ENCODE measurements at regions not wholly inside any gene's neighbourhood (a gene's known extent, or its start where the extent isn't known, plus 50 kb on each side); places are given as distances from the start of the nearest gene placed in this dataset.

GRCh38 chr22:47690166-47690565 lies 927.7 kb downstream of the TBC1D22A start:
- H3K14ac ChIP-seq (ENCODE audit: low read length): no peak overlapping the region
- H2BK12ac ChIP-seq (ENCODE audit: low read length): no peak overlapping the region
- H3K18ac ChIP-seq (ENCODE audit: low read length): no peak overlapping the region
- H3K4me3 ChIP-seq (ENCODE audit: low read length in 2 of 2): no peak overlapping the region
- no peaks in the 10 kb centered on the region for H3K36me3 ChIP-seq (replicated peaks in 1 of 2; ENCODE audit: control insufficient read depth in 2 of 2, insufficient read depth in 2 of 2, low read length in 2 of 2)
- H3K27me3 ChIP-seq (ENCODE audit: control insufficient read depth in 3 of 3, insufficient read depth in 3 of 3, low read depth in 1 of 3, low read length in 3 of 3): peaks cover 0 to 3% (median 0%) of the 10 kb centered on the region in 3 experiments
- H2BK5ac ChIP-seq (ENCODE audit: low read length): no peak overlapping the region
- no peak overlapping the region for H3K9ac ChIP-seq (ENCODE audit: low read depth, low read length, poor library complexity)
- H3K4me1 ChIP-seq (ENCODE audit: control insufficient read depth in 2 of 2, insufficient read depth in 1 of 2, low read depth in 1 of 2, low read length in 2 of 2): no peaks in the 10 kb centered on the region
- DNase-seq (ENCODE audit: low spot score): no peak
- no peak overlapping the region for H3K27ac ChIP-seq (replicated peaks; ENCODE audit: low read length)
- H3K79me1 ChIP-seq (ENCODE audit: low read depth, low read length): no peaks in the 10 kb centered on the region
- H2AK5ac ChIP-seq (ENCODE audit: low read depth, low read length): no peak overlapping the region
- no peak overlapping the region for H3K4ac ChIP-seq (ENCODE audit: low read length)
- peaks cover 0 to 2% of the 10 kb centered on the region in 2 donors for H3K9me3 ChIP-seq (replicated peaks in 1 of 2; ENCODE audit: control insufficient read depth in 2 of 2, insufficient read depth in 1 of 2, low read depth in 1 of 2, low read length in 2 of 2)
- H3K23ac ChIP-seq (ENCODE audit: low read depth, low read length, poor library complexity): no peak overlapping the region
- H3K4me2 ChIP-seq (ENCODE audit: insufficient read depth, low read length, poor library complexity, severe bottlenecking): no peak overlapping the region
- H2AFZ ChIP-seq (ENCODE audit: low read length): no peak overlapping the region
- no peak overlapping the region for H4K8ac ChIP-seq (ENCODE audit: low read depth, low read length)
- H2BK15ac ChIP-seq (ENCODE audit: low read length): no peak overlapping the region
- no peak overlapping the region for H2BK120ac ChIP-seq (ENCODE audit: low read depth, low read length)
- WGBS, 2 donors (ENCODE audit: extremely low coverage in 2 of 2, insufficient read length in 2 of 2, insufficient replicate concordance in 1 of 2): no CpG with 5 or more reads among the region's 2 CpGs
- no peak overlapping the region for H4K91ac ChIP-seq (ENCODE audit: low read depth, low read length, poor library complexity)

DNA sequence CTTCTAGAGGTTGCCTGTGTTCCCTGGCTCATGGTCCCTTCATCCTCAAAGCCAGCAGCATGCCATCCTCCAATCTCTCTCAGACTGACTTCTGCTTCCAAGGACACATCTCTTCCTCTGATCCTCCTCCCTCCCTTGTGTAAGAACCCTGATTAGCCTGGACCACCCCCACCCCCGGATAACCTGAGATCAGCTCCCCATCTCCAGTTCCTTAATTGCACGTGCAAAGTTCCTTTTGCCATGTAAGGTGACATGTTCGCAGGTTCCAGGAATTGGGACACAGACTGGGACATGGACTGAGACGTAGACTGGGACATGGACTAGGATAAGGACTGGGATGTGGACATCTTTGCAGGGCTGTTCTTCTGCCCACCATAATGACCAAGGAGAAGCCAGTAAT lies 925.3 kb downstream of the TBC1D22A start:
- Histone ChIP-seq H4K91ac (ENCODE audit: low read depth, low read length, poor library complexity) (no peak overlapping the region), H3K79me1 (ENCODE audit: low read depth, low read length) (no peaks in the 10 kb centered on the region), H3K9ac (ENCODE audit: low read depth, low read length, poor library complexity) (no peak overlapping the region), H3K4me3 (ENCODE audit: low read length in 2 of 2) (no peak overlapping the region), H3K27ac (replicated peaks; ENCODE audit: low read length) (no peak overlapping the region), H3K18ac (ENCODE audit: low read length) (no peak overlapping the region), H2BK15ac (ENCODE audit: low read length) (no peak overlapping the region), H3K14ac (ENCODE audit: low read length) (no peak overlapping the region), H2BK12ac (ENCODE audit: low read length) (no peak overlapping the region), H3K27me3 (ENCODE audit: control insufficient read depth in 3 of 3, insufficient read depth in 3 of 3, low read depth in 1 of 3, low read length in 3 of 3) (no peaks in the 10 kb centered on the region), H3K36me3 (replicated peaks in 1 of 2; ENCODE audit: control insufficient read depth in 2 of 2, insufficient read depth in 2 of 2, low read length in 2 of 2) (no peaks in the 10 kb centered on the region), H4K8ac (ENCODE audit: low read depth, low read length) (no peak overlapping the region), H3K4me2 (ENCODE audit: insufficient read depth, low read length, poor library complexity, severe bottlenecking) (no peak overlapping the region), H2AK5ac (ENCODE audit: low read depth, low read length) (no peak overlapping the region), H2BK120ac (ENCODE audit: low read depth, low read length) (no peak overlapping the region), H3K9me3 (replicated peaks in 1 of 2; ENCODE audit: control insufficient read depth in 2 of 2, insufficient read depth in 1 of 2, low read depth in 1 of 2, low read length in 2 of 2) (peaks cover 0 to 9% of the 10 kb centered on the region in 2 donors), H3K4me1 (ENCODE audit: control insufficient read depth in 2 of 2, insufficient read depth in 1 of 2, low read depth in 1 of 2, low read length in 2 of 2) (no peaks in the 10 kb centered on the region), H2BK5ac (ENCODE audit: low read length) (no peak overlapping the region), H2AFZ (ENCODE audit: low read length) (no peak overlapping the region), H3K4ac (ENCODE audit: low read length) (no peak overlapping the region), H3K23ac (ENCODE audit: low read depth, low read length, poor library complexity) (no peak overlapping the region)
- DNase-seq (ENCODE audit: low spot score): no peak
- WGBS, 2 donors (ENCODE audit: extremely low coverage in 2 of 2, insufficient read length in 2 of 2, insufficient replicate concordance in 1 of 2): no CpG with 5 or more reads among the region's 4 CpGs

GRCh38 chr22:47687346-47687655 lies 924.9 kb downstream of the TBC1D22A start:
- WGBS, 2 donors (ENCODE audit: extremely low coverage in 2 of 2, insufficient read length in 2 of 2, insufficient replicate concordance in 1 of 2): no CpG with 5 or more reads among the region's 5 CpGs
- no peak overlapping the region for H2BK5ac ChIP-seq (ENCODE audit: low read length)
- no peak overlapping the region for H3K9ac ChIP-seq (ENCODE audit: low read depth, low read length, poor library complexity)
- H2AK5ac ChIP-seq (ENCODE audit: low read depth, low read length): no peak overlapping the region
- peaks cover 0 to 9% of the 10 kb centered on the region in 2 donors for H3K9me3 ChIP-seq (replicated peaks in 1 of 2; ENCODE audit: control insufficient read depth in 2 of 2, insufficient read depth in 1 of 2, low read depth in 1 of 2, low read length in 2 of 2)
- H2BK120ac ChIP-seq (ENCODE audit: low read depth, low read length): no peak overlapping the region
- H3K79me1 ChIP-seq (ENCODE audit: low read depth, low read length): no peaks in the 10 kb centered on the region
- no peak overlapping the region for H4K8ac ChIP-seq (ENCODE audit: low read depth, low read length)
- no peak for DNase-seq (ENCODE audit: low spot score)
- no peaks in the 10 kb centered on the region for H3K27me3 ChIP-seq (ENCODE audit: control insufficient read depth in 3 of 3, insufficient read depth in 3 of 3, low read depth in 1 of 3, low read length in 3 of 3)
- no peaks in the 10 kb centered on the region for H3K4me1 ChIP-seq (ENCODE audit: control insufficient read depth in 2 of 2, insufficient read depth in 1 of 2, low read depth in 1 of 2, low read length in 2 of 2)
- no peak overlapping the region for H4K91ac ChIP-seq (ENCODE audit: low read depth, low read length, poor library complexity)
- H3K14ac ChIP-seq (ENCODE audit: low read length): no peak overlapping the region
- no peak overlapping the region for H2BK15ac ChIP-seq (ENCODE audit: low read length)
- H3K18ac ChIP-seq (ENCODE audit: low read length): no peak overlapping the region
- no peaks in the 10 kb centered on the region for H3K36me3 ChIP-seq (replicated peaks in 1 of 2; ENCODE audit: control insufficient read depth in 2 of 2, insufficient read depth in 2 of 2, low read length in 2 of 2)
- H3K4me3 ChIP-seq (ENCODE audit: low read length in 2 of 2): no peak overlapping the region
- no peak overlapping the region for H3K4ac ChIP-seq (ENCODE audit: low read length)
- H3K4me2 ChIP-seq (ENCODE audit: insufficient read depth, low read length, poor library complexity, severe bottlenecking): no peak overlapping the region
- no peak overlapping the region for H2BK12ac ChIP-seq (ENCODE audit: low read length)
- H2AFZ ChIP-seq (ENCODE audit: low read length): no peak overlapping the region
- no peak overlapping the region for H3K27ac ChIP-seq (replicated peaks; ENCODE audit: low read length)
- no peak overlapping the region for H3K23ac ChIP-seq (ENCODE audit: low read depth, low read length, poor library complexity)

DNA sequence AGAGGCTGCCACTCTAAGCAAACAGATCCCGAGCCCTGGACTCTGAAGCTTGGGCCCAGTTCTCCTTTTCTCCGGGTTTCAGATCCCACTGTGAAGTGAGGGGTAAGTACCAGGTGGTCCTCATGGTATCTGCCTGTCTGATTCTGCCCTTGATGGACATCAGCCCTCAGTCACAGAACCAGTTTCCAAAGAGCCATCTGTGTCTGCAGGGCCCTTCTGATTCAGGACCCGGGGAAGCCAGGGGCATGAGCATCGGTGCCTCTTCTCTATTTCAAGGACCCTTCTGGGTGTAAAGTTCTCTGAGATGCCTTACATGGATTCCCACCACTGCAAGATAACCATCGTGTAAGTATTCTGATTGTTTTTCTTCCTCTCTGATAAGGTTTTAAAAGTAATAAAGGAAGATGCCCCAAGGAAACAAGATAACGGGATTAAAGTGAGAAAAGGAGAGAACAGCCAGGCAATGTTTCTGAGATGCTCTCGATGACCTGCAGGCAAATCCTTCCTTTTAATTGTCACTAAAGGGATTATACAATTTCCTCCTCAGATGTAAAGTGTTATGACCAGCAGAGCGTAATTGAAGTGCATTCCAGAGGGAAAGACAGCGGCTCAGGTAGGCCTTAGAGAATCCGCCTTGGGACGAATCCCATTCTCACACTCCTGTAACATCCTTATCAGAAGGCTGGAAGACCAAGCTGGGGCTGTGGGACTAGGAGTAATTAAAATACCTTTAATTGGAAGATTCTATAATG lies 924.3 kb downstream of the TBC1D22A start:
- no peaks in the 10 kb centered on the region for H3K36me3 ChIP-seq (replicated peaks in 1 of 2; ENCODE audit: control insufficient read depth in 2 of 2, insufficient read depth in 2 of 2, low read length in 2 of 2)
- no peaks in the 10 kb centered on the region for H3K4me1 ChIP-seq (ENCODE audit: control insufficient read depth in 2 of 2, insufficient read depth in 1 of 2, low read depth in 1 of 2, low read length in 2 of 2)
- H2BK120ac ChIP-seq (ENCODE audit: low read depth, low read length): no peak overlapping the region
- no peak overlapping the region for H2AK5ac ChIP-seq (ENCODE audit: low read depth, low read length)
- no peak overlapping the region for H3K4ac ChIP-seq (ENCODE audit: low read length)
- H2BK12ac ChIP-seq (ENCODE audit: low read length): no peak overlapping the region
- H3K79me1 ChIP-seq (ENCODE audit: low read depth, low read length): no peaks in the 10 kb centered on the region
- H4K8ac ChIP-seq (ENCODE audit: low read depth, low read length): no peak overlapping the region
- H3K23ac ChIP-seq (ENCODE audit: low read depth, low read length, poor library complexity): no peak overlapping the region
- H2BK15ac ChIP-seq (ENCODE audit: low read length): no peak overlapping the region
- no peak overlapping the region for H3K9ac ChIP-seq (ENCODE audit: low read depth, low read length, poor library complexity)
- DNase-seq (ENCODE audit: low spot score): no peak
- H3K4me3 ChIP-seq (ENCODE audit: low read length in 2 of 2): no peak overlapping the region
- no peak overlapping the region for H2AFZ ChIP-seq (ENCODE audit: low read length)
- no peak overlapping the region for H2BK5ac ChIP-seq (ENCODE audit: low read length)
- WGBS, 2 donors (ENCODE audit: extremely low coverage in 2 of 2, insufficient read length in 2 of 2, insufficient replicate concordance in 1 of 2): no CpG with 5 or more reads among the region's 11 CpGs
- no peak overlapping the region for H3K18ac ChIP-seq (ENCODE audit: low read length)
- no peak overlapping the region for H3K27ac ChIP-seq (replicated peaks; ENCODE audit: low read length)
- no peak overlapping the region for H3K4me2 ChIP-seq (ENCODE audit: insufficient read depth, low read length, poor library complexity, severe bottlenecking)
- H3K9me3 ChIP-seq (replicated peaks in 1 of 2; ENCODE audit: control insufficient read depth in 2 of 2, insufficient read depth in 1 of 2, low read depth in 1 of 2, low read length in 2 of 2): peaks cover 0 to 9% of the 10 kb centered on the region in 2 donors
- no peak overlapping the region for H3K14ac ChIP-seq (ENCODE audit: low read length)
- H4K91ac ChIP-seq (ENCODE audit: low read depth, low read length, poor library complexity): no peak overlapping the region
- no peaks in the 10 kb centered on the region for H3K27me3 ChIP-seq (ENCODE audit: control insufficient read depth in 3 of 3, insufficient read depth in 3 of 3, low read depth in 1 of 3, low read length in 3 of 3)
